ENCODE measurements at regions not wholly inside any gene's neighbourhood (a gene's known extent, or its start where the extent isn't known, plus 50 kb on each side); places are given as distances from the start of the nearest gene placed in this dataset.

DNA sequence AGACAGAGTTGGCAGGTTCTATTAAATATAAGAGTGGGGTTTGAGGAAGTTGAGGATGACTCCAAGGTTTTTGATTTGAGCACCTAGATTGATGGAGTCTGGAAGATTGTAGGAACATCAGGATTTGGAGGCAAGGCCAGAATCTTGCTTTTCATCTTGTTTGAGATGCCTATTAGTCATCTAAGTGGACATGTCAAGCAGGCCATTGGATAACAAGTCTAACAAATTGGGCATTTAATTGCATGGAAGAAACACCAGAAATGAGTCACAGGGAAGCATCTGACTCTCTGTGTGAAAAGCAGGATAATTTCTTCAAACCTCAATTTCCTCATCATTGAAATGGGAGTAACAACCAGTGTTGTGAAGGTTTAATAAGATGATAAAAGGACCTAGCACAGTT, 53.3 kb upstream of the ARL15 start:
- DNase-seq, result no peak

DNA sequence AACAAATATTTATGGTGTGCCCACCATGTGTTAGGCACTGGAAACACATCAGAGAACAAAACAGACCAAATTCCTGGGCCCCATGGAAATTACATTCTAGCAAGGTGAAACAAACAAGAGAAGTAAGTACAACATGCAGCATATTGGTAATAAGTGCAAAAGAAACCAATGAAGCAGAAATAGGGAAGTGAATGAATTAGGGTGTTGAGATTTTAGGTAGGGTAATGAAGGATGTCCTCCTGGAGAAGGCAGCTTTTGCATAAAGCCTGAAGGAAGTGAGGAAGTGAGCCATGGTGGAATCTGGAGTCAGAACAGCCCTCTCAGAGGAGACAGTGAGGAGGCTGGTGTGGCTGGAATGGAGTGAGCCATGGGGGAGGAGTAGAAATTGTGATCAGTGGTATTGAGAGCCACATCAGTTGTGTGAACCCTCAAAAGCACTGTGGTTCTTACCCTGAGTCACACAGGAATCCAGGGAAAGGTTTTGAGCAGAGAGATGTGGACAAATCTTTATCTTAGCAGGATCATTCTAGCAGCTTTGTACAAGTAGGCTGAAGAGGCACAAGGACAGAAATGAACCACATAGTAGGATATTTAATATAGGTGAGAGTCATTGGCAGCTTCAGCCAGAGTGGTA, 52.7 kb upstream of the ARL15 start:
- DNase-seq, result no peak

DNA sequence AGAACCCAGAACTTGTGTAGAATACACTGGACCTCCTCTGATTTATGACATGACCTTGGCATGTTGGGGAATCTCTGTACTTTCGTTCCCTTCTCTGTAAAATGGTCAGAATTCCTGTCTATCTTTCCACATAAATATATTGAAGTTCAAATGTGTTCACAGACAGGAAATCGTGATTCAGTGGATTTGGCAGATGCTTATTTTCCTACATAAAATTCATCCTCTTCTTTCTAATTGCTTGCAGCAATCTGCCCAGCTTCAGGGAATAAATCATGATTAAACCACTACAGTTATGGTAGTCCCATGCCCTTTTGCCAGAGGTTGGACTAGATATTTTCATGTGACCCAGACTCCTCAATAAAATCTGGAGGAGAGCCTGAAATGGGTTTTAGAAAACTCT, 52.1 kb upstream of the ARL15 start:
- no peak for DNase-seq

DNA sequence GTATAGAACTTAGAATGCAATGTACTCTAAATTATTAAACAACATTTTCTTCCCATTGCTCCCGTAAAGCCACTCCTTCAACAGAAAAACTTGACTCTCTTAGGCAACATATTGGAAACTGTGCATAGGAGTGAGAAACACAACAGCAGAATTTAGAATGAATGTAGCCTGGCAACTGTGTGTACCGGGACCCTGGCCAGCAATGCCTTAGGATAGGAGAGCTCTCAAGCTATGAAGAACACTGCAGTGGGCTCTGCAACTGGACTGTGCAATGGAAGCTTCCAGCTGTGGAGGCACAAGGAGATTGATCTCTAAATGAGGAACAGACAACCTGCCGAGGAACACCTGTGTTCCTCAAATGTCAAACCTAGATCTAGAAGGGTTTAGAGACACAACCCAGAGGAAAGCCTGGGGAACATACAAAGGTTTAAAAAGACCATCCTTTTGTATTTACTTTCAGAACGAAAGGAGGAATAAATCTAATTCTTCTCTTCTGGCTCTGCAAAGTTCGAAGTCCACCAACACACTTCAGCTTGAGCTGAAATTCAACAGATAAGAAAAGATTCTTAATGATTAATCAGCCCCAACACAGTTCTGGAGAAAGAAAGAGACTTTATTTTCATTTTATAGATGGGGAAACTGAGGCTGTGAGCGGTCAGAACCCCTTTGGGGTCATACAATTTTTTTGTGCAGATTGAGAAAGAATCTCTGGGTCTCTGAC, 51.5 kb upstream of the ARL15 start:
- DNase-seq, result no peak

DNA sequence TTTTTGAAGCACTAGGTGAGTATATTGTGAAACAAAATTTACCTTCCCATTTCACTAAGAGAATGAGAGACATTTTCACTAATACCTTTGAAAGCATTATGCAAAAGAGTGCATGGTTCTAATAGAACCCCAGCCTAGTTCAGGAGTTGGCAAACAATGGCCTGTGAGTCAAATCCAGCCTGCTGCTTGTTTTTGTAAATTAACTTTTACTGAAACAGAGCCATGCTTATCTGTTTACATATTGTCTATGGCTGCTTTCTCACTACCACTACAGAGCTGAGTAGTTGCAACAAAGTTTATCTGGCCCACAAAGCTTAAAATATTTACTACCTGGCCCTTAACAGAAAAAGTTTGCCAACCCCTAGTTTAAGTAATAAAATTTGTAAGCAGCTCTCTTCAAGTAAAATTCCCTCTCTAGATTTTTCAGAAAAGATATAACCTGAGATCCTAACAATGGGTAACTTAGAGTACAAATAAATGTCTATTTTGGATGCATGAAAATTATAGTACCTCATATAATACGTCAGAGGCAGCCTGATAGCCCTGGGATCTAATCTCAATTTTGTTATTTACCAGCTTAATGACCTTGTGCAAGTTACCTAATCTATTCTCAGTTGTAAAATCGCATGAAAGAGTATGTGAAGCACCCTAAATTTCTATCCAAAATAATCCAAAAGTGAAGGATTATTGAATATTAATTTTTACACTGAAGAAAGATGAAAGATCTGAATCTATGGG, 50.7 kb upstream of the ARL15 start:
- DNase-seq, result no peak

All from NCI-H187 (cell line).